ENCODE measurements at regions not wholly inside any gene's neighbourhood (a gene's known extent, or its start where the extent isn't known, plus 50 kb on each side); places are given as distances from the start of the nearest gene placed in this dataset.
A peak's percentile ranks its signal among the peaks of the same experiment; 100 is the strongest.

GRCh38 chr12:31853977-31854376 is 105.2 kb upstream of the RESF1 start:
- no peak for TF ChIP-seq CTCF (IDR thresholded peaks at IDR 0.05)
- H3K9me3 ChIP-seq, result peaks cover 0 to 30% of the 10 kb centered on the region in 2 donors
- peaks cover 0 to 13% of the 10 kb centered on the region in 2 donors for H3K4me1 ChIP-seq
- ATAC-seq, result peak; percentile 46
- intact Hi-C loops (cut with DNase I), result no loop called here
- H3K36me3 ChIP-seq, result no peaks in the 10 kb centered on the region
- no peak overlapping the region for H3K4me3 ChIP-seq
- DNase-seq, result no peak
- H3K27ac ChIP-seq, result peak overlapping the region in 1 of 2 donors; percentile 85
- H3K27me3 ChIP-seq, result no peaks in the 10 kb centered on the region

GRCh38 chr12:31853520-31853919 is 105.7 kb upstream of the RESF1 start:
- Histone ChIP-seq H3K4me3 (no peak overlapping the region), H3K4me1 (peaks cover 0 to 11% of the 10 kb centered on the region in 2 donors), H3K27ac (peak overlapping the region in 1 of 2 donors; percentile 85), H3K36me3 (no peaks in the 10 kb centered on the region), H3K27me3 (no peaks in the 10 kb centered on the region), H3K9me3 (peaks cover 0 to 35% of the 10 kb centered on the region in 2 donors)
- no peak for TF ChIP-seq CTCF (IDR thresholded peaks at IDR 0.05)
- intact Hi-C loops (cut with DNase I), result no loop called here
- DNase-seq (no peak), ATAC-seq (peak; percentile 41)

- H3K4me3 ChIP-seq, result no peak overlapping the region
- no peaks in the 10 kb centered on the region for H3K36me3 ChIP-seq
- no peak for TF ChIP-seq CTCF (IDR thresholded peaks at IDR 0.05)
- intact Hi-C loops (cut with DNase I), result no loop called here
- no peak for ATAC-seq
- H3K27me3 ChIP-seq, result no peaks in the 10 kb centered on the region
- H3K9me3 ChIP-seq, result peaks cover 0 to 46% of the 10 kb centered on the region in 2 donors
- DNase-seq, result no peak
- peaks cover 0 to 11% of the 10 kb centered on the region in 2 donors for H3K4me1 ChIP-seq
- no peak overlapping the region for H3K27ac ChIP-seq
These were observed 108.9 kb upstream of the RESF1 start for GRCh38 chr12:31850268-31850667.

GRCh38 chr12:31849090-31849687 is 110.0 kb upstream of the RESF1 start:
- DNase-seq (no peak), ATAC-seq (no peak)
- Histone ChIP-seq H3K36me3 (no peaks in the 10 kb centered on the region), H3K9me3 (peaks cover 0 to 46% of the 10 kb centered on the region in 2 donors), H3K4me3 (no peak overlapping the region), H3K4me1 (peaks cover 0 to 5% of the 10 kb centered on the region in 2 donors), H3K27ac (no peak overlapping the region), H3K27me3 (no peaks in the 10 kb centered on the region)
- intact Hi-C loops (cut with DNase I), result no loop called here
- no peak for TF ChIP-seq CTCF (IDR thresholded peaks at IDR 0.05)

GRCh38 chr12:31846405-31846804 is 112.8 kb upstream of the RESF1 start:
- DNase-seq, result no peak
- intact Hi-C loops (cut with DNase I), result no loop called here

More at GRCh38 chr12:31846405-31846804, 112.8 kb upstream of the RESF1 start:
- no peaks in the 10 kb centered on the region for H3K4me1 ChIP-seq
- no peak overlapping the region for H3K27ac ChIP-seq
- no peaks in the 10 kb centered on the region for H3K36me3 ChIP-seq
- no peak for ATAC-seq
- H3K9me3 ChIP-seq, result peaks cover 0 to 41% of the 10 kb centered on the region in 2 donors
- H3K27me3 ChIP-seq, result no peaks in the 10 kb centered on the region
- H3K4me3 ChIP-seq, result no peak overlapping the region
- no peak for TF ChIP-seq CTCF (IDR thresholded peaks at IDR 0.05)
